Heart left ventricle (tissue), 13 donors: ENCODE measurements at regions not wholly inside any gene's neighbourhood (a gene's known extent, or its start where the extent isn't known, plus 50 kb on each side); places are given as distances from the start of the nearest gene placed in this dataset.

Experiments used
- POLR2A ChIP-seq, 2 donors: fragments of 450-650 bp; IDR thresholded peaks; one replicate each; pipeline ENCODE4 v1.6.1; 2017; ENCODE audit warnings: antibody characterized with exemption in 2 of 2, mild to moderate bottlenecking in 2 of 2, moderate library complexity in 2 of 2
- TF ChIP-seq, protein P1 (sequence below), 12 donors: fragments of 200-600 bp; sonication (generic) in 4 of 12; IDR thresholded peaks; one replicate each; pipeline versions ENCODE4 v1.5.0 to v1.8.0; 2018 to 2022; ENCODE audit warnings: antibody characterized with exemption in 12 of 12, mild to moderate bottlenecking in 5 of 12
- donor health status: ischemic (EF 13 %, LVEDD 7.1; RV severe dilation, severe dysfunction).
- donor health status: DM: no; HTN: yes; CAD: no.
- donor health status: DM: no; HTN: no; CAD: no.
- donor health status: ischemic (EF 25% LVEDD 6.9; RV normal size, moderate dysfunction).
- donor health status: ischemic (EF 25% LVEDD 5.7; RV mildly dilated, moderate dysfunction).
- donor health status: ischemic (EF 35%, LVEDD 5.7; RV mildly dilated, moderate dysfunction).
- donor health status: nonischemic (EF 11% LVEDD 7.7; RV severe dilation, severe dysfunction).
- donor health status: DM: yes; HTN: yes; CAD: no.
- donor health status: PGD.
- donor health status: ischemic (EF 29% LVEDD 5.4; RV normal size, mild dysfunction).
- donor health status: nonischemic (EF 23%, LVEDD 6.1; RV moderate dilation, normal function).

DNA sequence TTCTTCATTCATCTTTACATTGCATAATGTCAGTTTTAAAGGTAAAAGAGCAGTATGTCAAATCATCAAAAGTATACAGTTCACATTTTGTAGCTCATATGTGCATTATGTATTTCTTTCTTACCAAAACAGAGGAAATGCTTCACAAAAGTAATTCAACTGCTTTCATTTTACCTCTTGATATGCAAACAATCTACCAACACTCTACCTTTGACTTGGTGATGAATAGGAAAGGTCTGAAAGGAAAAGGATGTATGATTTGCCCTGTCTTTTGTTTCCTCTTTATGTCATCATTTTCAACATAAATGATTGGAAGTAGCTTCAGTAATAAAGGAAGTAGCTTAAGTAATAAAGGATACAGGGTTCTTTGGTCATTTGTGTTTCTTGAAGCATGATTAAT is 846.7 kb downstream of the NXPH1 start:
- TF ChIP-seq, protein P1, sequence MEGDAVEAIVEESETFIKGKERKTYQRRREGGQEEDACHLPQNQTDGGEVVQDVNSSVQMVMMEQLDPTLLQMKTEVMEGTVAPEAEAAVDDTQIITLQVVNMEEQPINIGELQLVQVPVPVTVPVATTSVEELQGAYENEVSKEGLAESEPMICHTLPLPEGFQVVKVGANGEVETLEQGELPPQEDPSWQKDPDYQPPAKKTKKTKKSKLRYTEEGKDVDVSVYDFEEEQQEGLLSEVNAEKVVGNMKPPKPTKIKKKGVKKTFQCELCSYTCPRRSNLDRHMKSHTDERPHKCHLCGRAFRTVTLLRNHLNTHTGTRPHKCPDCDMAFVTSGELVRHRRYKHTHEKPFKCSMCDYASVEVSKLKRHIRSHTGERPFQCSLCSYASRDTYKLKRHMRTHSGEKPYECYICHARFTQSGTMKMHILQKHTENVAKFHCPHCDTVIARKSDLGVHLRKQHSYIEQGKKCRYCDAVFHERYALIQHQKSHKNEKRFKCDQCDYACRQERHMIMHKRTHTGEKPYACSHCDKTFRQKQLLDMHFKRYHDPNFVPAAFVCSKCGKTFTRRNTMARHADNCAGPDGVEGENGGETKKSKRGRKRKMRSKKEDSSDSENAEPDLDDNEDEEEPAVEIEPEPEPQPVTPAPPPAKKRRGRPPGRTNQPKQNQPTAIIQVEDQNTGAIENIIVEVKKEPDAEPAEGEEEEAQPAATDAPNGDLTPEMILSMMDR (IDR thresholded peaks at IDR 0.05) = no peak
- no peak for TF ChIP-seq POLR2A (IDR thresholded peaks at IDR 0.05)
